ENCODE measurements at regions not wholly inside any gene's neighbourhood (a gene's known extent, or its start where the extent isn't known, plus 50 kb on each side); places are given as distances from the start of the nearest gene placed in this dataset.

DNA sequence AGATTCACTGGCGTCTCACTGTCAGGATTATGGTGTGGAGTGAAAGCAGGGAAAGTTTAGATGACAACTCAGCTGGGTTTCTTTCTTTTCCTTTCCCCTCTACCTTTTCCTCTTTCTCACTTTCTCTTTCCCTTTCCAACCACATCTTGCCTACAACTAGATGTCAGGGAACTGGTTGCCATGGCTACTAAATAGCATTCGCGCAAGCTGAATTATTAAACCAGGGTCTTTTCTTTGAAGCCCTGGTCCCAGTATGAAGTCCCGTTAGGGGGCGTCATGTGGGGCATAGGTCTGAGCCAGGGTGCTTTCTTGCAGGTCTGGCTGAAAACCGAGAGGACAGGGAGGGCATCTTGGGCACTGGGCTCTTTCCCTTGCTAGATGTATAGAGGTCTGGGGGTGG lies 168.4 kb upstream of the CACNA1E start:
- Histone ChIP-seq H3K4me2 (ENCODE audit: low read length) (no peak overlapping the region), H3K36me3 (ENCODE audit: insufficient read depth, low read length) (no peaks in the 10 kb centered on the region), H3K9me2 (ENCODE audit: insufficient read depth, low read length) (no peaks in the 10 kb centered on the region), H3K9me3 (ENCODE audit: low read length) (no peaks in the 10 kb centered on the region), H2AFZ (ENCODE audit: low read length) (no peak overlapping the region), H3K4me3 (ENCODE audit: low read depth, low read length, poor library complexity, severe bottlenecking) (no peak overlapping the region), H4K20me1 (ENCODE audit: insufficient read depth, low read length) (no peaks in the 10 kb centered on the region), H3K27ac (ENCODE audit: low read depth, low read length, poor library complexity, severe bottlenecking) (no peak overlapping the region), H3K79me2 (ENCODE audit: insufficient read depth, low read depth, low read length) (no peaks in the 10 kb centered on the region), H3K4me1 (ENCODE audit: insufficient read depth, low read length, poor library complexity, severe bottlenecking) (no peaks in the 10 kb centered on the region)
- DNase-seq (ENCODE audit: low spot score), result no peak
- TF ChIP-seq CTCF (conservative IDR thresholded peaks at IDR 0.05; ENCODE audit: low read length) (no peak), EZH2phosphoT487 (IDR thresholded peaks at IDR 0.05; ENCODE audit: borderline replicate concordance, low read depth, low read length) (no peak)
- intact Hi-C loops (cut with micrococcal nuclease; ENCODE audit: unreplicated experiment), result no loop called here
- CTCF ChIA-PET (ENCODE audit: unreplicated experiment), result no interaction called here
- POLR2A ChIA-PET, result no interaction called here
- no TSS peak for BruUV-seq (replicated peaks)

- no peaks in the 10 kb centered on the region for H3K9me2 ChIP-seq (ENCODE audit: insufficient read depth, low read length)
- no peaks in the 10 kb centered on the region for H3K36me3 ChIP-seq (ENCODE audit: insufficient read depth, low read length)
- H4K20me1 ChIP-seq (ENCODE audit: insufficient read depth, low read length), result no peaks in the 10 kb centered on the region
- TF ChIP-seq CTCF (conservative IDR thresholded peaks at IDR 0.05; ENCODE audit: low read length), result no peak
- TF ChIP-seq EZH2phosphoT487 (IDR thresholded peaks at IDR 0.05; ENCODE audit: borderline replicate concordance, low read depth, low read length), result no peak
- no peak overlapping the region for H2AFZ ChIP-seq (ENCODE audit: low read length)
- H3K9me3 ChIP-seq (ENCODE audit: low read length), result no peaks in the 10 kb centered on the region
- no TSS peak for BruUV-seq (replicated peaks)
- no peak for DNase-seq (ENCODE audit: low spot score)
- ChIA-PET CTCF (ENCODE audit: unreplicated experiment) (no interaction called here), POLR2A (no interaction called here)
- no peak overlapping the region for H3K27ac ChIP-seq (ENCODE audit: low read depth, low read length, poor library complexity, severe bottlenecking)
- no peaks in the 10 kb centered on the region for H3K79me2 ChIP-seq (ENCODE audit: insufficient read depth, low read depth, low read length)
- no peaks in the 10 kb centered on the region for H3K4me1 ChIP-seq (ENCODE audit: insufficient read depth, low read length, poor library complexity, severe bottlenecking)
- intact Hi-C loops (cut with micrococcal nuclease; ENCODE audit: unreplicated experiment), result no loop called here
- H3K4me2 ChIP-seq (ENCODE audit: low read length), result no peak overlapping the region
- no peak overlapping the region for H3K4me3 ChIP-seq (ENCODE audit: low read depth, low read length, poor library complexity, severe bottlenecking)
These were observed 165.9 kb upstream of the CACNA1E start for GRCh38 chr1:181317261-181317930.

DNA sequence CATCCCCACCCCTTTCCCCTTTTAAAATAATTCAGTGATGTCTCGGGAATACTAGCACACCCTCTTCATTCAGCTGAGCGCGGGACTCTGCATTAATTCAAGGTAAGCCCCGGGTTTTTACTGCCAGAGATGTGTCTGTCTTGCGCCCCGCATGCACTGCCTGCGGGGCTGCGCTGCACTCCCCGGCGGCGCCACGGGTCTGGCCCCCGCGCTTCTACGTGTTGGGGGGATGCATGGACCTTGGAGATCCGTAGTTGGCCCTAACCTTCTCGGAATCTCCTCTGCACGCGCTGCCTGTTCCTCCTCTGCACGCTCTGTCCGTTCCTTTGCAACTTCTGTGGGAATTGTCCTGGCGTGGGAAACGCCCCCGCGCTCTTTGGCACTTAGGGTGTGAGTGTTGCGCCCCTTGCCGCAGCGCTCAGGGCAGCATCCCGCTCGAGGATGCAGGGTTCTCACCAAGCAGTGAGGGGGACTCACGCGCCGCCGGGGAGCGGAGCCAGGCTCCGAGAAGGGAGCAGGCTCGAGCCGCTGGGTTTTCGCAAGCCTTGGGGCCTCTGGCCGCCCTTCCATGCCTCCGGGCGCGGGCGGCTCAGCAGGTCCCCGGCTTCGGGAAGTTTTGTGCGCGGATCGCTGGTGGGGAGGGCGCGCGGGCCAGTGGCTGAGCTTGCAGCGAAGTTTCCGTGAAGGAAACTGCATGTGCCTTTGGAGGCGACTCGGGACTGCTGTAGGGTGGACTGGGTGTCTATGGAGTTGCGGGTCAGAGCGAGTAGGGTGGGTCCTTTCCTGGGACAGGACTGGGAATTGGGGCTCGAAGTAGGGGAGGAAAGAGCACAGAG lies 165.1 kb upstream of the CACNA1E start:
- POLR2A ChIA-PET, result no interaction called here

More for the DNA sequence above, 165.1 kb upstream of the CACNA1E start:
- no peaks in the 10 kb centered on the region for H4K20me1 ChIP-seq (ENCODE audit: insufficient read depth, low read length)
- no peaks in the 10 kb centered on the region for H3K36me3 ChIP-seq (ENCODE audit: insufficient read depth, low read length)
- no peak overlapping the region for H3K4me3 ChIP-seq (ENCODE audit: low read depth, low read length, poor library complexity, severe bottlenecking)
- H3K79me2 ChIP-seq (ENCODE audit: insufficient read depth, low read depth, low read length), result no peaks in the 10 kb centered on the region
- TF ChIP-seq CTCF (conservative IDR thresholded peaks at IDR 0.05; ENCODE audit: low read length) (no peak), EZH2phosphoT487 (IDR thresholded peaks at IDR 0.05; ENCODE audit: borderline replicate concordance, low read depth, low read length) (no peak)
- no peaks in the 10 kb centered on the region for H3K4me1 ChIP-seq (ENCODE audit: insufficient read depth, low read length, poor library complexity, severe bottlenecking)
- CTCF ChIA-PET (ENCODE audit: unreplicated experiment), result no interaction called here
- H3K9me2 ChIP-seq (ENCODE audit: insufficient read depth, low read length), result no peaks in the 10 kb centered on the region
- H3K27ac ChIP-seq (ENCODE audit: low read depth, low read length, poor library complexity, severe bottlenecking), result no peak overlapping the region
- H3K9me3 ChIP-seq (ENCODE audit: low read length), result no peaks in the 10 kb centered on the region
- no TSS peak for BruUV-seq (replicated peaks)
- no peak overlapping the region for H3K4me2 ChIP-seq (ENCODE audit: low read length)
- no peak overlapping the region for H2AFZ ChIP-seq (ENCODE audit: low read length)
- intact Hi-C loops (cut with micrococcal nuclease; ENCODE audit: unreplicated experiment), result no loop called here
- DNase-seq (ENCODE audit: low spot score), result no peak
